Liver (tissue), 8 donors: ENCODE measurements at regions not wholly inside any gene's neighbourhood (a gene's known extent, or its start where the extent isn't known, plus 50 kb on each side); places are given as distances from the start of the nearest gene placed in this dataset.

Source experiments
- DNase-seq: peaks from one replicate; pipeline ENCODE4 v3.0.0-alpha.2; 2017; ENCODE audit warnings: low spot score
- H3K27ac ChIP-seq, 2 donors: one replicate each; pipeline ENCODE4 v1.7.0; 2013; ENCODE audit warnings: inconsistent platforms in 2 of 2, low read length in 2 of 2, control low read depth in 1 of 2, low read depth in 1 of 2, mild to moderate bottlenecking in 1 of 2
- H3K27me3 ChIP-seq, 4 donors: one replicate each; pipeline versions ENCODE4 v1.6.1 to v1.7.0; 2013; ENCODE audit warnings: low read length in 3 of 4, inconsistent platforms in 1 of 4, mild to moderate bottlenecking in 1 of 4, moderate library complexity in 1 of 4; ENCODE audit not compliant: control insufficient read depth in 4 of 4, insufficient read depth in 4 of 4
- H3K36me3 ChIP-seq, 4 donors: one replicate each; pipeline versions ENCODE4 v1.6.1 to v1.7.0; 2013; ENCODE audit warnings: low read length in 3 of 4, mild to moderate bottlenecking in 3 of 4, low read depth in 1 of 4, moderate library complexity in 1 of 4; ENCODE audit not compliant: control insufficient read depth in 4 of 4, insufficient read depth in 3 of 4
- H3K4me1 ChIP-seq, 4 donors: one replicate each; pipeline versions ENCODE4 v1.6.1 to v1.7.0; 2013; ENCODE audit warnings: low read length in 3 of 4, mild to moderate bottlenecking in 3 of 4, moderate library complexity in 1 of 4; ENCODE audit not compliant: control insufficient read depth in 4 of 4, insufficient read depth in 4 of 4
- H3K4me3 ChIP-seq, 3 donors: one replicate each; pipeline versions ENCODE4 v1.6.1 to v1.7.0; 2013; ENCODE audit warnings: low read length in 3 of 3, control low read depth in 1 of 3, low read depth in 1 of 3, mild to moderate bottlenecking in 1 of 3
- H3K9ac ChIP-seq, 2 donors: one replicate each; pipeline ENCODE4 v1.7.0; 2013; ENCODE audit warnings: low read length in 2 of 2, mild to moderate bottlenecking in 2 of 2, moderate library complexity in 2 of 2, control low read depth in 1 of 2, low read depth in 1 of 2
- H3K9me3 ChIP-seq, 4 donors: one replicate each; pipeline versions ENCODE4 v1.6.1 to v1.7.0; 2013; ENCODE audit warnings: low read length in 3 of 4; ENCODE audit not compliant: control insufficient read depth in 4 of 4
- ATF3 ChIP-seq: IDR thresholded peaks from 2 replicates; pipeline ENCODE4 v1.6.1; 2016; ENCODE audit warnings: antibody characterized with exemption
- CTCF ChIP-seq: fragments of 150-350 bp; IDR thresholded peaks from 2 replicates; pipeline ENCODE4 v1.5.1; 2017; ENCODE audit warnings: improper control_type of control experiment, low read depth, low read length; ENCODE audit not compliant: missing input control
- FOXA1 ChIP-seq: IDR thresholded peaks from 2 replicates; pipeline ENCODE4 v1.6.1; 2016; ENCODE audit warnings: antibody characterized with exemption
- GABPA ChIP-seq, 2 donors: IDR thresholded peaks in 1 of 2; conservative IDR thresholded peaks in 1 of 2; 2 replicates each; pipeline ENCODE4 v1.6.1; 2016; ENCODE audit warnings: antibody characterized with exemption in 2 of 2, mild to moderate bottlenecking in 1 of 2, moderate library complexity in 1 of 2
- HNF4A ChIP-seq, 2 donors: conservative IDR thresholded peaks; 2 replicates each; pipeline ENCODE4 v1.6.1; 2016; ENCODE audit warnings: antibody characterized with exemption in 2 of 2, mild to moderate bottlenecking in 2 of 2
- HNF4G ChIP-seq: IDR thresholded peaks from 2 replicates; pipeline ENCODE4 v1.6.1; 2016; ENCODE audit warnings: antibody characterized with exemption
- JUND ChIP-seq, 2 donors: IDR thresholded peaks; 2 replicates each; pipeline ENCODE4 v1.6.1; 2016; ENCODE audit warnings: antibody characterized with exemption in 2 of 2
- MAX ChIP-seq: IDR thresholded peaks from 2 replicates; pipeline ENCODE4 v1.6.1; 2016; ENCODE audit warnings: antibody characterized with exemption
- RAD21 ChIP-seq, 2 donors: IDR thresholded peaks; 2 replicates each; pipeline ENCODE4 v1.6.1; 2016; ENCODE audit warnings: antibody characterized with exemption in 2 of 2, mild to moderate bottlenecking in 2 of 2
- REST ChIP-seq: IDR thresholded peaks from 2 replicates; pipeline ENCODE4 v1.6.1; 2016; ENCODE audit warnings: antibody characterized with exemption, mild to moderate bottlenecking
- SP1 ChIP-seq: IDR thresholded peaks from 2 replicates; pipeline ENCODE4 v1.6.1; 2018; ENCODE audit warnings: antibody characterized with exemption, mild to moderate bottlenecking
- ZBTB33 ChIP-seq: IDR thresholded peaks from 2 replicates; pipeline ENCODE4 v1.6.1; 2016; ENCODE audit warnings: antibody characterized with exemption
- WGBS: extraction: QIAGEN DNeasy Blood & Tissue Kit; methylation state at CpG from one replicate; pipeline ENCODE4 v1.1.7; 2013; 5-methylcytosine and 5-hydroxymethylcytosine counted together
- donor health status: healthy.
- donor health status: healthy.
- donor health status: healthy.
- donor health status: healthy.
- donor health status: healthy.

- no peak overlapping the region for H3K27ac ChIP-seq
- 92% methylated on average over 4 of the region's 4 CpGs for WGBS
- peaks cover 0 to 4% (median 1%) of the 10 kb centered on the region in 4 donors for H3K4me1 ChIP-seq
- no peak overlapping the region for H3K9ac ChIP-seq
- no peaks in the 10 kb centered on the region for H3K36me3 ChIP-seq
- TF ChIP-seq SP1, result no peak
- no peak for TF ChIP-seq GABPA (IDR thresholded peaks at IDR 0.05 in 1 of 2, conservative IDR thresholded peaks at IDR 0.05 in 1 of 2)
- TF ChIP-seq ZBTB33, result no peak
- TF ChIP-seq ATF3, result no peak
- no peak for TF ChIP-seq RAD21 (IDR thresholded peaks at IDR 0.05)
- TF ChIP-seq FOXA1, result no peak
- TF ChIP-seq HNF4G, result no peak
- no peak for TF ChIP-seq HNF4A (conservative IDR thresholded peaks at IDR 0.05)
- no peak for TF ChIP-seq MAX
- no peak for TF ChIP-seq REST
- H3K27me3 ChIP-seq, result no peaks in the 10 kb centered on the region
- no peak for DNase-seq
- H3K9me3 ChIP-seq, result no peaks in the 10 kb centered on the region
- no peak overlapping the region for H3K4me3 ChIP-seq
Observed at GRCh38 chr2:133848111-133848649, 279.9 kb upstream of the NCKAP5 start.

GRCh38 chr2:133849341-133849740, 281.1 kb upstream of the NCKAP5 start:
- no peaks in the 10 kb centered on the region for H3K27me3 ChIP-seq
- peaks cover 0 to under 1% (median 0%) of the 10 kb centered on the region in 4 donors for H3K4me1 ChIP-seq
- no peak for DNase-seq
- no peaks in the 10 kb centered on the region for H3K9me3 ChIP-seq
- H3K9ac ChIP-seq, result no peak overlapping the region
- H3K36me3 ChIP-seq, result no peaks in the 10 kb centered on the region
- TF ChIP-seq ZBTB33 (no peak), RAD21 (IDR thresholded peaks at IDR 0.05) (no peak), JUND (IDR thresholded peaks at IDR 0.05) (no peak), CTCF (no peak), SP1 (no peak), GABPA (IDR thresholded peaks at IDR 0.05 in 1 of 2, conservative IDR thresholded peaks at IDR 0.05 in 1 of 2) (no peak), REST (no peak), HNF4A (conservative IDR thresholded peaks at IDR 0.05) (no peak)
- WGBS, result 96% methylated on average over 1 of the region's 1 CpG
- H3K27ac ChIP-seq, result no peak overlapping the region
- H3K4me3 ChIP-seq, result no peak overlapping the region
